ENCODE measurements at regions not wholly inside any gene's neighbourhood (a gene's known extent, or its start where the extent isn't known, plus 50 kb on each side); places are given as distances from the start of the nearest gene placed in this dataset.

- Mint-ChIP-seq H3K9me3 (no peaks in the 10 kb centered on the region), H3K4me3 (no peak overlapping the region), H3K36me3 (no peaks in the 10 kb centered on the region), H3K4me1 (no peaks in the 10 kb centered on the region), H3K27ac (no peak overlapping the region), H3K27me3 (no peaks in the 10 kb centered on the region)
- POLR2A ChIA-PET, result no interaction called here
- DNase-seq, result no peak
- ATAC-seq (ENCODE audit: low read depth), result no peak
These were observed 373.9 kb upstream of the ID4 start for GRCh38 chr6:19463250-19463649.

GRCh38 chr6:19463925-19464324, 373.2 kb upstream of the ID4 start:
- ATAC-seq (ENCODE audit: low read depth) (no peak), DNase-seq (no peak)
- Mint-ChIP-seq H3K4me1 (no peaks in the 10 kb centered on the region), H3K27me3 (no peaks in the 10 kb centered on the region), H3K27ac (no peak overlapping the region), H3K9me3 (no peaks in the 10 kb centered on the region), H3K4me3 (no peak overlapping the region), H3K36me3 (no peaks in the 10 kb centered on the region)
- POLR2A ChIA-PET, result no interaction called here

DNA sequence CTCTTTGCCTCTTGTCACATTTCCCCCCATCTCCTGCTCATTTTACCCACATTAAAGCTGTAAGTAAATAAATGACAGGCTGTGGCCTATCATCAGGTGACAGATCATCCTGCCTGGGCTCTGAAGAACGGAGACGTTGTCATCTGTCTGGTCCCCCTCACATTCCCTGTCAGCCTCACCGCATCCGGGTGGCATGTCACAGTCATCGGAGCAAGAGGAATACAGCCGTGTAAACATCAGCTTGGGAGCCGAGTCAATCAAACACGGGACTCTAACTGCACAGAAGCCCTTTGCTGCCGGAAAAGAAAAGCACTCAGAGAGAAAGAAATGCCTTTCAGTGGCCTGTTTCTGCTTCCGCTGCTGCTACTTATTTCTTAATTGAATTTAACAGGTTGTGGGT, 371.9 kb upstream of the ID4 start:
- Mint-ChIP-seq H3K9me3 (no peaks in the 10 kb centered on the region), H3K36me3 (no peaks in the 10 kb centered on the region), H3K27me3 (no peaks in the 10 kb centered on the region), H3K4me1 (no peaks in the 10 kb centered on the region), H3K27ac (no peak overlapping the region), H3K4me3 (no peak overlapping the region)
- DNase-seq (no peak), ATAC-seq (ENCODE audit: low read depth) (no peak)
- POLR2A ChIA-PET, result no interaction called here

DNA sequence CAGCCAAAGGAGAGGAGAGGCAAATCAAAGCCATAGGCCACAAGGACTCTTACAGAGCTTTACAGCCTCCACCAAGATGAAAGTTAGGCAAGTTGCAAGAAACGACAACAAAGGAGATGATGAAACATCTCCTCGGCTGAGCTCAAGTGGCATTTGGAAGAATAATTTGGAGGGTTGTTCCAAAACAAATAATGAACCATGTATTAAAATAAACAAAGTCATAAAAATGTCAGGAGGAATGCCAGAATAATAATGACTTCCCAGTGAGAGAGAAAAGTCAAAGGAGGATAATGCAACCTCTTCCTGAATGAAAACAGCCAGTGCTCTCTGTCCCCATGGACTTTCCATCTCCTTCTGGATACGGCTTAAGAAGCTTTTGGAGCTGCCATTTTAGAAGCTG, 371.4 kb upstream of the ID4 start:
- Mint-ChIP-seq H3K4me1 (no peaks in the 10 kb centered on the region), H3K27ac (no peak overlapping the region), H3K27me3 (no peaks in the 10 kb centered on the region), H3K9me3 (no peaks in the 10 kb centered on the region), H3K36me3 (no peaks in the 10 kb centered on the region), H3K4me3 (no peak overlapping the region)
- no peak for DNase-seq
- POLR2A ChIA-PET, result no interaction called here
- ATAC-seq (ENCODE audit: low read depth), result no peak

DNA sequence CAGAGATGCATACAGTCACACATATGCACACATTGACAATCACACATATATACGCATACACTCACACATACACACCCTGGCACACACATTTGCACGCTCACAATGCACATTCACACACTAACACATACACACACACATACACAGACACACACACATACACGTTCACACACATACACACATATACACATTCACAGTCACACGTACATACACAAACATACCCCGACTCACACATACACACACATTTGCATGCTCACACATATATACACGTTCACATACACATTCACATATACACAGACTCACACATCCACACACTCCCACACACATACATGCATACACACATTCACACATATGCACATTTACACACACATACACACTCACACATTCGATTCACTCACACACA, 366.8 kb upstream of the ID4 start:
- no peak overlapping the region for H3K4me3 Mint-ChIP-seq
- no peaks in the 10 kb centered on the region for H3K36me3 Mint-ChIP-seq
- DNase-seq (no peak), ATAC-seq (ENCODE audit: low read depth) (no peak)
- peaks cover 4% of the 10 kb centered on the region for H3K9me3 Mint-ChIP-seq
- H3K4me1 Mint-ChIP-seq, result no peaks in the 10 kb centered on the region
- no peaks in the 10 kb centered on the region for H3K27me3 Mint-ChIP-seq
- POLR2A ChIA-PET, result no interaction called here
- H3K27ac Mint-ChIP-seq, result no peak overlapping the region

DNA sequence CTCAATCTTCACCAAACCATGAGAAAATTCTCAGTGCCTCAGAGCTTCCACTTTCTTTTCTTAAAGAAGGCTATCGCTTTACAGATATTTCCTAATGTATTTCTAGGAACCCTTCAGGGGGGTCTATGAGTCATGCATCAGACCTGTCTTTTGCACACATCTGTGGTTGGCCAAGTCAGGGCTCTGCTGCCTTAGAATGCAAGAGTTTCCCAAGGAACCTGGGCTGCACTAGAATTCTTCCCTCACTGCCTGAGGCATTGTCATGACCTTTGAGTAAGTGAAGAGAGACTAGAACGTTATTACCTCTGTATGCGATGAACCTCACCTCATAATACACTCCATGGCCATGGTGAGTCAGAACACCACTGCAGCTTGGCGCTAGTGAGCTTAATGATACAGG, 365.0 kb upstream of the ID4 start:
- Mint-ChIP-seq H3K27ac (no peak overlapping the region), H3K4me3 (no peak overlapping the region), H3K9me3 (peaks cover 4% of the 10 kb centered on the region), H3K4me1 (no peaks in the 10 kb centered on the region), H3K27me3 (no peaks in the 10 kb centered on the region), H3K36me3 (no peaks in the 10 kb centered on the region)
- POLR2A ChIA-PET, result no interaction called here
- DNase-seq (no peak), ATAC-seq (ENCODE audit: low read depth) (no peak)

DNA sequence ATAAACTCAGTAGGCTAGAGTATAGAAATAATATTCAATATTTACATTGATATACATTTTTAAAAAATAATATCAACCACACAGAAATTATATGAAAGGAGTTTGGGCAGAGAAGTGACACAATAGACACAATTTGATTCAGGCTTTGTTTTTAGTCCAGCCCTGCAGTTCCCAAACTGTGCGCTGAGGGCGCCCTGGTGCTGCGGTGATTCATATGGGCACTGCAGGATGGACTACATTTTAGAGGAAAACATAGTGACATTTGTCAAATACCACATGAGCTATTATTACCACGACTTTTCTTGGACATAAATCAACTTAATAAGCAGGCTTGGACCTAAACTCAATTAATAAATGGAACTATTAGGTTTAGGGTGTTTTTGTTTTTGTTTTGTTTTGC, 364.3 kb upstream of the ID4 start:
- ATAC-seq (ENCODE audit: low read depth) (no peak), DNase-seq (no peak)
- no peaks in the 10 kb centered on the region for H3K4me1 Mint-ChIP-seq
- no peaks in the 10 kb centered on the region for H3K27me3 Mint-ChIP-seq
- H3K9me3 Mint-ChIP-seq, result peaks cover 4% of the 10 kb centered on the region
- H3K27ac Mint-ChIP-seq, result no peak overlapping the region
- no peak overlapping the region for H3K4me3 Mint-ChIP-seq
- POLR2A ChIA-PET, result no interaction called here
- H3K36me3 Mint-ChIP-seq, result no peaks in the 10 kb centered on the region

GRCh38 chr6:19477563-19477962, 359.6 kb upstream of the ID4 start:
- H3K9me3 Mint-ChIP-seq, result peaks cover 4% of the 10 kb centered on the region
- H3K27ac Mint-ChIP-seq, result no peak overlapping the region
- DNase-seq (no peak), ATAC-seq (ENCODE audit: low read depth) (no peak)
- POLR2A ChIA-PET, result no interaction called here
- no peaks in the 10 kb centered on the region for H3K36me3 Mint-ChIP-seq
- no peaks in the 10 kb centered on the region for H3K4me1 Mint-ChIP-seq
- no peak overlapping the region for H3K4me3 Mint-ChIP-seq
- H3K27me3 Mint-ChIP-seq, result no peaks in the 10 kb centered on the region

DNA sequence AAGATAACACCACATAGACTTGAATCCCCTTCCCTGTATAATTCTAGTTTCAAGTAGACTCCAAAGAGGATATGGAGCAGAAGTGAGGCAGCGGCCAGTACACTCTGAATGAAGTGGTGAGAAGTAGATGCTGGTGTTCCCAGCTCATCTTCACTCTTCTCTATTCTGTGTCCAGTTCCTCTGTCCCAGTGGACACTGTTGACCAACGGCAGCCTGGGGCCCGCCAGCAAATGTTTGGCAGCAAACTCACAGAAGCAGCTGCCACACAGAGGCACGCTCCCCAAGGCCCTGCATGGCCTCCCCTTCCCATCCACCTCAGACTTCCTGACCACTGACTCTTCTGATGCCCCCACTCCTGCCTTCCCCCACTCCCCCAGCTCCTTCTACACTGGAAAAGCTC, 358.9 kb upstream of the ID4 start:
- no peak for DNase-seq
- Mint-ChIP-seq H3K4me3 (no peak overlapping the region), H3K36me3 (no peaks in the 10 kb centered on the region), H3K27ac (no peak overlapping the region), H3K27me3 (no peaks in the 10 kb centered on the region), H3K9me3 (peaks cover 5% of the 10 kb centered on the region), H3K4me1 (no peaks in the 10 kb centered on the region)
- POLR2A ChIA-PET, result no interaction called here
- no peak for ATAC-seq (ENCODE audit: low read depth)

- Mint-ChIP-seq H3K27me3 (no peaks in the 10 kb centered on the region), H3K9me3 (peaks cover 3% of the 10 kb centered on the region), H3K4me3 (no peak overlapping the region), H3K4me1 (no peaks in the 10 kb centered on the region), H3K36me3 (no peaks in the 10 kb centered on the region), H3K27ac (no peak overlapping the region)
- ATAC-seq (ENCODE audit: low read depth), result no peak
- DNase-seq, result no peak
- POLR2A ChIA-PET, result no interaction called here
These were observed 358.2 kb upstream of the ID4 start for GRCh38 chr6:19478992-19479391.

- Mint-ChIP-seq H3K4me3 (no peak overlapping the region), H3K4me1 (no peaks in the 10 kb centered on the region), H3K27ac (no peak overlapping the region), H3K9me3 (peaks cover 2% of the 10 kb centered on the region), H3K27me3 (no peaks in the 10 kb centered on the region), H3K36me3 (no peaks in the 10 kb centered on the region)
- DNase-seq, result no peak
- POLR2A ChIA-PET, result no interaction called here
- ATAC-seq (ENCODE audit: low read depth), result no peak
These were observed 357.6 kb upstream of the ID4 start for GRCh38 chr6:19479551-19479950.

DNA sequence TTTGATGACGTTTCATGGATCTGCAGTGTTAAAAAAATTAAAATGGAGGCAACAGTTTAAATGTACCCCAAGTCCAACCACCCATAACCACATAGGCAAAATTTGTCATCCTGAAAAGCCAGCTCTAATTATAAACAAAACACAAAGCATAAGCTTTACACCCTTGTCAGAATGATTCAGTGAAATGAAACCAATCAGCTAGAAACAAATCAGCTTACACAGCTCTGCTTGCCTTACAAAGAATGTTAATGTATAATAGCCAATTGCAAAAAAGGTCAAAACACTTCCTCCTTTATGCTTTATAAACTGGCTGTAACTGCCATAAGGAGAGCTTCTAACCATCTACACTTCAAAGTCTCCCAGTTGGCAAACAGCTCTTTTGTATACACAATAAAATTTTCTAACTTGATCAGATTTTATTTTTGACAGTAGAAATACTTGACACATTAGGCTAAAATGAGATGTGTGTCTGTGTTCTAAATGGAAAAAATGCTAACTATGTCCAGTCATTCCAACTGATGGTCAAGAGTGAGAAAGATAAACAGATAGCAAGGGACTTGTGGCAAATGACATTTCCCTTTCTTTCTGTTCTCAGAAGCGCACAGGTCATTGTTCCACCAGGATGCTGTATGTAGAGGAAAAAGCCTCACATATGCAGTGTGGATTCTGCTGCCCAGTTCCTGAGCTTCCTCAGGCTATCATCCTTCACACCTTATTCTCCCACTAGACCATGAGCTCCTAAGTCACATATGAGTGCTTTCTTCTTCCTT, 344.3 kb upstream of the ID4 start:
- no peak for DNase-seq
- POLR2A ChIA-PET, result no interaction called here
- H3K4me3 Mint-ChIP-seq, result no peak overlapping the region
- H3K4me1 Mint-ChIP-seq, result no peaks in the 10 kb centered on the region
- no peak overlapping the region for H3K27ac Mint-ChIP-seq
- ATAC-seq (ENCODE audit: low read depth), result no peak
- no peaks in the 10 kb centered on the region for H3K27me3 Mint-ChIP-seq
- peaks cover 4% of the 10 kb centered on the region for H3K9me3 Mint-ChIP-seq
- no peaks in the 10 kb centered on the region for H3K36me3 Mint-ChIP-seq

GRCh38 chr6:19501737-19502245, 335.4 kb upstream of the ID4 start:
- Mint-ChIP-seq H3K4me1 (no peaks in the 10 kb centered on the region), H3K36me3 (no peaks in the 10 kb centered on the region), H3K4me3 (no peak overlapping the region), H3K27ac (no peak overlapping the region), H3K27me3 (no peaks in the 10 kb centered on the region), H3K9me3 (peaks cover 4% of the 10 kb centered on the region)
- POLR2A ChIA-PET, result no interaction called here
- no peak for DNase-seq
- ATAC-seq (ENCODE audit: low read depth), result no peak

DNA sequence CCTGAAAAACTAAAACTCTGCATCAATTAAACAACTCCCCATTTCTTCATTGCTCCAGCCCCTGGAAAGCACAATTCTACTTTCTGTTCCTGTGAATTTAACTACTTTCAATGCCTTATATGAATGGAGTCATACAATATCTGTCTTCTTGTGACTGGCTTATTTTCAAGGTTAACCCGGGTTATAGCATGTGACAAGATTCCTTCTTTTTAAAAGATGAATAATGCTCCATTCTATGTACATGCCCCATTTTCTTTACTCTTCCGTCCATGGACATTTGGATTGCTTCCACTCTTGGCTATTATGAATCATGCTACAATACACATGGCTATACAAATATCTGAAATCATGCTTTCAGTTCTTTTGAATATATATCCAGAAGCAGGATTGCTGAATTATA, 334.9 kb upstream of the ID4 start:
- Mint-ChIP-seq H3K27me3 (no peaks in the 10 kb centered on the region), H3K27ac (no peak overlapping the region), H3K9me3 (peaks cover 4% of the 10 kb centered on the region), H3K4me3 (no peak overlapping the region), H3K36me3 (no peaks in the 10 kb centered on the region), H3K4me1 (no peaks in the 10 kb centered on the region)
- DNase-seq (no peak), ATAC-seq (ENCODE audit: low read depth) (no peak)
- POLR2A ChIA-PET, result no interaction called here

DNA sequence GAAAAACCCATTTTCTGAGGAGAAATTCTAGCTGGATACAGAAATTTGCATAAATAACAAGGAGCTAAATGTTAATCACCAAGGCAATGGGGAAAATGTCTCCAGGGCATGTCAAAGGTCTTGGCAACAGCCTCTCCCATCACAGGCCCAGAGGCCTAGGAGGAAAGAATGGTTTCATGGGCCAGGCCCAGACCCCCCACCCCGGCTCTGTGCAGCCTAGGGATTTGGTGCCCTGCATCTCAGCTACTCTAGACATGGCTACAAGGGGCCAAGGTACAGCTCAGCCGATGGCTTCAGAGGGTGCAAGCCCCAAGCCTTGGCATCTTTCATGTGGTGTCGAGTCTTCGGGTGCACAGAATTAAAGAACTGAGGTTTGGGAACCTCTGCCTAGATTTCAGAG, 321.2 kb upstream of the ID4 start:
- H3K36me3 Mint-ChIP-seq, result no peaks in the 10 kb centered on the region
- H3K9me3 Mint-ChIP-seq, result peaks cover 17% of the 10 kb centered on the region
- H3K4me1 Mint-ChIP-seq, result no peaks in the 10 kb centered on the region
- ATAC-seq (ENCODE audit: low read depth) (no peak), DNase-seq (no peak)
- no peaks in the 10 kb centered on the region for H3K27me3 Mint-ChIP-seq
- H3K27ac Mint-ChIP-seq, result no peak overlapping the region
- H3K4me3 Mint-ChIP-seq, result no peak overlapping the region
- POLR2A ChIA-PET, result no interaction called here

Data from activated naive CD8-positive, alpha-beta T cell treated with anti-CD3 and anti-CD28 coated beads, Interleukin-2, amount 10 ng/mL, durations not matched to agents 7 days and 5 days (primary cell).